SU-DHL-6 (cell line): ENCODE measurements at regions not wholly inside any gene's neighbourhood (a gene's known extent, or its start where the extent isn't known, plus 50 kb on each side); places are given as distances from the start of the nearest gene placed in this dataset.

Source experiments
- H2AFZ ChIP-seq: fragments of 200-600 bp; sonication (generic); 2 replicates; pipeline ENCODE4 v1.6.1; 2014; ENCODE audit warnings: low read depth, mild to moderate bottlenecking, moderate library complexity, mixed read lengths, antibody characterized with exemption, low read length; ENCODE audit not compliant: severe bottlenecking
- H3F3A ChIP-seq: fragments of 200-600 bp; shearing (Covaris generic); 2 replicates; pipeline ENCODE4 v1.6.0; 2016; ENCODE audit warnings: antibody characterized with exemption, mild to moderate bottlenecking; ENCODE audit not compliant: insufficient read depth
- H3K27ac ChIP-seq: fragments of 200-600 bp; sonication (generic); 2 replicates; pipeline ENCODE4 v1.5.1; 2016; ENCODE audit warnings: low read depth, mild to moderate bottlenecking, low read length, moderate library complexity, mixed read lengths
- H3K27me3 ChIP-seq: fragments of 200-600 bp; sonication (generic), shearing (Covaris generic); 2 replicates; pipeline ENCODE4 v1.6.0; 2014; ENCODE audit warnings: mild to moderate bottlenecking, low read length
- H3K36me3 ChIP-seq: fragments of 200-600 bp; sonication (generic); 2 replicates; pipeline ENCODE4 v1.6.1; 2014; ENCODE audit warnings: mild to moderate bottlenecking, low read length, mixed read lengths
- H3K4me2 ChIP-seq: fragments of 300-600, 200-600 bp; shearing (Covaris generic), sonication (generic); 2 replicates; pipeline ENCODE4 v1.6.0; 2014; ENCODE audit warnings: low read length, low read depth, mild to moderate bottlenecking; ENCODE audit not compliant: poor library complexity, severe bottlenecking
- H3K4me3 ChIP-seq: fragments of 200-600 bp; sonication (generic); 2 replicates; pipeline ENCODE4 v1.5.1; 2014; ENCODE audit warnings: antibody characterized with exemption, low read length, mild to moderate bottlenecking, mixed read lengths; ENCODE audit not compliant: insufficient read depth, poor library complexity, severe bottlenecking
- H3K79me2 ChIP-seq: fragments of 200-600 bp; sonication (generic); 2 replicates; pipeline ENCODE4 v1.6.1; 2014; ENCODE audit warnings: mild to moderate bottlenecking, low read length, moderate library complexity; ENCODE audit not compliant: insufficient read depth
- H3K9ac ChIP-seq: fragments of 200-600 bp; sonication (generic); 2 replicates; pipeline ENCODE4 v1.7.0; 2014; ENCODE audit warnings: mild to moderate bottlenecking, low read length
- H3K9me2 ChIP-seq: fragments of 200-600 bp; sonication (generic); replicated peaks from 2 replicates; pipeline ENCODE4 v1.6.1; 2014; ENCODE audit warnings: low read length; ENCODE audit not compliant: insufficient read depth
- H3K9me3 ChIP-seq: fragments of 200-600 bp; sonication (generic); 2 replicates; pipeline ENCODE4 v1.6.1; 2014; ENCODE audit warnings: low read length, mixed read lengths; ENCODE audit not compliant: insufficient read depth
- H4K20me1 ChIP-seq: fragments of 200-600 bp; sonication (generic); 2 replicates; pipeline ENCODE4 v1.6.1; 2014; ENCODE audit warnings: low read depth, mild to moderate bottlenecking, antibody characterized with exemption, low read length, moderate library complexity, mixed read lengths
- EZH2phosphoT487 ChIP-seq: fragments of 200-600 bp; sonication (generic), shearing (Covaris generic); conservative IDR thresholded peaks from 2 replicates; pipeline ENCODE4 v1.6.1; 2018; ENCODE audit warnings: mild to moderate bottlenecking, antibody characterized with exemption, low read length, moderate library complexity, mixed read lengths
- TF ChIP-seq, protein P1 (sequence below): fragments of 200-600 bp; sonication (generic); IDR thresholded peaks from one replicate; pipeline ENCODE4 v1.5.1; 2017; ENCODE audit warnings: antibody characterized with exemption, mild to moderate bottlenecking, low read length, moderate library complexity; ENCODE audit not compliant: insufficient read depth, poor library complexity, severe bottlenecking

DNA sequence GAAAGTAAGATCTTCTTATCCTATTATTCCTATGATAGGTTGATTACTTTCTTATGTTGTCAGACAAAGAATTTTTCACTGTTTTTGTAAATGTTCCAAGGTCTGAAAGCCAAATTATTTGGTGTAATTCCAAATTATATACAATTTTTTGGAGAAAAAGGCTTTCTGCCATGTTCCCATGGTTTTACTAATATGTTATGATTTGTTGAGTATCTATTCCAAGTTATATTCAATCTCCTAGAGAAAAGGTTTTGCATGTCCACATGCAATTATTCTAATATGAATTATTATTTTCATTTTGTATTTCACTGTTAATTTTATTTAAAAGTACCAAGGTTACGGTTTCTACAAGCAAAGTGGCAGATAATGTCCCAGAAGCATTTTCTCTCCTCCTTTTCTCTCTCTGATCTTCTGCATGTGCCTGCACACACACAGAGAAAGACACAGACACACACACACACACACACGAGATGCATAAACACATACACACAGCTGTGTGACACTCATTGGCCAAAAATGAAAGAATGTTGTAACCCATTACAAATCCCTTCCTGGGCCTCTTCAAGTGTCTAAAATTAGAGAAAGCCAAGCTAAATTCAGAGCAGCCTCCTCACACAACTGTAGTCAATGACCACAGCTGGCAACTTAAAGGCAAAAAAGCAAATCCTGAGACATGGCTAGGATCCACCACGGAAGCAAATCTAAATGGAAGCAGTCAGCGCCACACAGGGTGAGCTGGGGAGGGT is 621.0 kb downstream of the EFNB2 start:
- no peaks in the 10 kb centered on the region for H3F3A ChIP-seq
- H3K9me3 ChIP-seq, result no peaks in the 10 kb centered on the region
- no peak for TF ChIP-seq EZH2phosphoT487
- TF ChIP-seq, protein P1, sequence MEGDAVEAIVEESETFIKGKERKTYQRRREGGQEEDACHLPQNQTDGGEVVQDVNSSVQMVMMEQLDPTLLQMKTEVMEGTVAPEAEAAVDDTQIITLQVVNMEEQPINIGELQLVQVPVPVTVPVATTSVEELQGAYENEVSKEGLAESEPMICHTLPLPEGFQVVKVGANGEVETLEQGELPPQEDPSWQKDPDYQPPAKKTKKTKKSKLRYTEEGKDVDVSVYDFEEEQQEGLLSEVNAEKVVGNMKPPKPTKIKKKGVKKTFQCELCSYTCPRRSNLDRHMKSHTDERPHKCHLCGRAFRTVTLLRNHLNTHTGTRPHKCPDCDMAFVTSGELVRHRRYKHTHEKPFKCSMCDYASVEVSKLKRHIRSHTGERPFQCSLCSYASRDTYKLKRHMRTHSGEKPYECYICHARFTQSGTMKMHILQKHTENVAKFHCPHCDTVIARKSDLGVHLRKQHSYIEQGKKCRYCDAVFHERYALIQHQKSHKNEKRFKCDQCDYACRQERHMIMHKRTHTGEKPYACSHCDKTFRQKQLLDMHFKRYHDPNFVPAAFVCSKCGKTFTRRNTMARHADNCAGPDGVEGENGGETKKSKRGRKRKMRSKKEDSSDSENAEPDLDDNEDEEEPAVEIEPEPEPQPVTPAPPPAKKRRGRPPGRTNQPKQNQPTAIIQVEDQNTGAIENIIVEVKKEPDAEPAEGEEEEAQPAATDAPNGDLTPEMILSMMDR, result no peak
- no peaks in the 10 kb centered on the region for H3K79me2 ChIP-seq
- no peaks in the 10 kb centered on the region for H4K20me1 ChIP-seq
- H3K4me2 ChIP-seq, result no peak overlapping the region
- no peaks in the 10 kb centered on the region for H3K9me2 ChIP-seq
- no peak overlapping the region for H3K27ac ChIP-seq
- H3K4me3 ChIP-seq, result no peak overlapping the region
- H3K36me3 ChIP-seq, result no peaks in the 10 kb centered on the region
- H2AFZ ChIP-seq, result no peak overlapping the region
- H3K9ac ChIP-seq, result no peak overlapping the region
- no peaks in the 10 kb centered on the region for H3K27me3 ChIP-seq

GRCh38 chr13:105908586-105908985 is 626.9 kb downstream of the EFNB2 start:
- H3K4me2 ChIP-seq, result no peak overlapping the region
- H3K27me3 ChIP-seq, result no peaks in the 10 kb centered on the region
- TF ChIP-seq, protein P1, result no peak
- TF ChIP-seq EZH2phosphoT487, result no peak
- H3K27ac ChIP-seq, result no peak overlapping the region
- H2AFZ ChIP-seq, result no peak overlapping the region
- H3K79me2 ChIP-seq, result no peaks in the 10 kb centered on the region
- H3F3A ChIP-seq, result no peaks in the 10 kb centered on the region
- no peak overlapping the region for H3K4me3 ChIP-seq
- H3K9me3 ChIP-seq, result no peaks in the 10 kb centered on the region
- no peaks in the 10 kb centered on the region for H3K36me3 ChIP-seq
- H4K20me1 ChIP-seq, result no peaks in the 10 kb centered on the region
- H3K9me2 ChIP-seq, result no peaks in the 10 kb centered on the region
- no peak overlapping the region for H3K9ac ChIP-seq

DNA sequence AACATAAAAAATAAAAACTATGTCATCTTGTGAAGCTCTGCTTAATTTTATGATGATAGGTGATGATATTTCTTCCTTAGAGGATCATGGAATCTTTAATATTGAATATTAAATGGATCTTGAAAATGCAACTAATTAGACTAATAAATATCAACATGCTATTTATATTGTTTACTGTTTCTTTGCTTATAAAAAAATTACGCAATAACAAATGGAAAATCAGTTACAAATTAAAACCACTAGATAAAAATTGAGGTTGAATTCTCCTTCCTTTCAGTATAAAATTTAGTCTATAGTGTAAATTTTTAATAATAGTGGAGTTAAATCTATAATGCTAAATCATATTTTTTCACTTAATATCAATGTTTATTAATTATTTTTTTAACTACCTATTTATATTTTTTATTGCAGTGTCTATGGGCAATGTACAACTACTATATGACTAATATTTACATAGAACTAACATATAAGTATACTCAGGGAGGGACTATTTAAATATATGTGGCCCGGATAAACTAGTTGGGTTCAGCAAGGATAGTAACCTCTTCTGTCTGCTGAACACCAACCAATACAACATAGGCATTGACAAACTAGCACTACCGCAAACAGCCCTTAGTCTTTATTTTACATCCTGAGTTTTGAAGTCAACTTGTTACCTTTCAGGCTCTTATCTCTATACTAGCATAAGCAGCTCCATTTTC is 628.0 kb downstream of the EFNB2 start:
- Histone ChIP-seq H3K27ac (no peak overlapping the region), H3K9me2 (no peaks in the 10 kb centered on the region), H3K9me3 (no peaks in the 10 kb centered on the region), H3K79me2 (no peaks in the 10 kb centered on the region), H3K27me3 (no peaks in the 10 kb centered on the region), H3F3A (no peaks in the 10 kb centered on the region), H3K4me2 (no peak overlapping the region), H3K4me3 (no peak overlapping the region), H3K36me3 (no peaks in the 10 kb centered on the region), H3K9ac (no peak overlapping the region), H2AFZ (no peak overlapping the region), H4K20me1 (no peaks in the 10 kb centered on the region)
- no peak for TF ChIP-seq EZH2phosphoT487
- TF ChIP-seq, protein P1, result no peak
